ENCODE measurements at regions not wholly inside any gene's neighbourhood (a gene's known extent, or its start where the extent isn't known, plus 50 kb on each side); places are given as distances from the start of the nearest gene placed in this dataset.
"Not testable (repeated sequence)": the region's sequence is repeated elsewhere in the genome, so short reads cannot be mapped to it uniquely, and the experiment has no call there.

DNA sequence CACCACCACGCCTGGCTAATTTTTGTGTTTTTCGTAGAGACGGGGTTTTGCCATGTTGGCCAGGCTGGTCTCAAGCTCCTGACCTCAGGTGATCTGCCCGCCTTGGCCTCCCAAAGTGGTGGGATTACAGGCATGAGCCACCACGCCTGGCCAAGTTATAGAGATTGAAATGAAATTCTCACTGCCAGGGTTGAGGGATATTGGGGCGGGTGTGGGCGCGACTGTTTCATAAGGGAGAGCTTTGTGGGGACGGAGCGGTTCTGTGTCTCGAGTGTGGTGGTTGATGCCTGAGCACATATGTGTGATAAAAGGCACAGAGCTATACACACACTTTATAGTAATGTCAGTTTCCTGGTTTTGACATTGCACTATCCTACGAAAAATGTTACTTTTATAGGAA is 361.0 kb upstream of the HS6ST1 start:
- DNase-seq (ENCODE audit: low read depth); in situ Hi-C loops (cut with HindIII; ENCODE audit: low pct_unique_long_range_greater_than_20kb, low sequenced_read_pairs): not testable (repeated sequence)

DNA sequence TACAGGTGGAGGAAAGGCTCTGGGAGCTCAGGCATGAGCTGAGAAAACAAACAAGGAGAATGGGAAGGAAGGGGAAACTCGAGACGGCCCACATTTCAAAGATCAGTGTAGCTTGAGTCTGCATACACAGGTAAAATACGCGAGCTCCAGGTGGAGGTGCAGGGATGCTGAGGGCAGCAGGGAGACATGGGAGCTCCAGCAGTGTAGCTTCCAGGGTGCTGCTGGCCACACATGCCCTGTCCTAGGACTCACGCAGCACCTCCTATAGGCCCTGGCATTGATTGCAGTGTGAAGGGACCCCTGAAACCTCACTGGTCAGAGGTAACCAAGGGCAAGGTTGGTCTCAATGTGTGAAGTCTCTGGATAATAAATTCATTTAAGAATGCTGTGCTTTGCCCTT is 362.8 kb upstream of the HS6ST1 start:
- no peak for DNase-seq (ENCODE audit: low read depth)
- in situ Hi-C loops (cut with HindIII; ENCODE audit: low pct_unique_long_range_greater_than_20kb, low sequenced_read_pairs), result no loop called here

DNA sequence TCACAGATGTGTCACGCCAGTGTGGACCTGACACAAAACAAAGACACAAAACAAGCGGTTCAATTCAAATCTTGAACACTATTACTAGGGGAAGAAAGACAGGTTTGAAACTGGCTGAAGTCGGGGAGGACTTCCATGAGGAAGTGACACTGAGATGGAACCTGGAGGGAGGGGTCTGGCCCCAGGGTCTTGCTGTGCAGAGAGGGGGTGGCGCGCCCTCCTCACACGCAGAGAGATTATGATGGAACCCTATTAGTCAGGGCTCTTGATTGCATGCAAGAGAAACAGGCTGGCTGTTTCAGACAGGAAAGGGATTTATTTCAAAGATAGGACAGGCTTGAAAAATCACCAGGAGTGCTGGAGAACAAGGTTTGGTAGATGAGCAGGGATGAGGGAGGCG is 363.6 kb upstream of the HS6ST1 start:
- in situ Hi-C loops (cut with HindIII; ENCODE audit: low pct_unique_long_range_greater_than_20kb, low sequenced_read_pairs), result no loop called here
- DNase-seq (ENCODE audit: low read depth), result no peak

DNA sequence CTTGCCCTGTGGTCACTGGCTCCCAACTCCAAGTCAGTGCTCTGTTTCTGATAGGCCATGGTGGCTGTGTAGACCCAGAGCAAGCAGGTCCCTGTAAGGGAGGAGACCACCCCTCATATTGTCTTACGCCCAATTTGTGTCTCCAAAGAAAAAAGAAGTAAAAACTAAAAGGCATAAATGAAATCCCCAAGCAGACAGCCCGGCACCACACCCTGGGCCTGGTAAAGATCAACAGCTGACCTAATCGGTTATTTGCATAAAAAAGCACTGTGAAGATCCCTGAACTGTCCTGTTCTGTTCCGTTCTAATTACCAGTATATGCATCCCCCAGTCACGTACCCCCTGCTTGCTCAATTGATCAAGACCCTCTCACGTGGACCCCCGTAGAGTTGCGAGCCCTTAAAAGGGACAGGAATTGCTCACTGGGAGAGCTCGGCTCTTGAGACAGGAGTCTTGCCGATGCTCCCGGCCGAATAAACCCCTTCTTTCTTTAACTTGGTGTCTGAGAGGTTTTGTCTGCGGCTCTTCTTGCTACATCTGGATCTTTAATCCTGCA is 364.1 kb upstream of the HS6ST1 start:
- in situ Hi-C loops (cut with HindIII; ENCODE audit: low pct_unique_long_range_greater_than_20kb, low sequenced_read_pairs), result no loop called here

DNA sequence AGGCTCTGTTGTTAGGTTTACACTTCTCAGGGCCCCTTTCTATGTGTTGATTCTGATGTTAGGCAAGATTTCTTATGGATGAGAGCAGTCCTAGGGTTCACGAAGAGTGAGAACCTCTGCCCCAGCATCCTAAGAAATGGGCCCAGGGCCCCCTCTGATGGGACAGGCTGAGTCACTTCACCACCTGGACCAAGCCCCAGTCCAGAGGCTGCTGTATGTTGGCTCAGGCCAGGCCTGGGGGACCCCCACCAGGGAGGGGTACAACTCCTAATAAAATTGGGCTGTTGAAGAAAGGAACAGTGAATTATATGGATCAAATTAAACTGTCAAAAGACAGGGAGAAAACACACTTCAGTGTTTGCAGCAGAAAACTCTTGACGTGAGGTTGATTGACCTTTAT is 365.9 kb upstream of the HS6ST1 start:
- in situ Hi-C loops (cut with HindIII; ENCODE audit: low pct_unique_long_range_greater_than_20kb, low sequenced_read_pairs), result no loop called here
- DNase-seq (ENCODE audit: low read depth), result no peak

More for the DNA sequence above, 364.1 kb upstream of the HS6ST1 start:
- no peak for DNase-seq (ENCODE audit: low read depth)

DNA sequence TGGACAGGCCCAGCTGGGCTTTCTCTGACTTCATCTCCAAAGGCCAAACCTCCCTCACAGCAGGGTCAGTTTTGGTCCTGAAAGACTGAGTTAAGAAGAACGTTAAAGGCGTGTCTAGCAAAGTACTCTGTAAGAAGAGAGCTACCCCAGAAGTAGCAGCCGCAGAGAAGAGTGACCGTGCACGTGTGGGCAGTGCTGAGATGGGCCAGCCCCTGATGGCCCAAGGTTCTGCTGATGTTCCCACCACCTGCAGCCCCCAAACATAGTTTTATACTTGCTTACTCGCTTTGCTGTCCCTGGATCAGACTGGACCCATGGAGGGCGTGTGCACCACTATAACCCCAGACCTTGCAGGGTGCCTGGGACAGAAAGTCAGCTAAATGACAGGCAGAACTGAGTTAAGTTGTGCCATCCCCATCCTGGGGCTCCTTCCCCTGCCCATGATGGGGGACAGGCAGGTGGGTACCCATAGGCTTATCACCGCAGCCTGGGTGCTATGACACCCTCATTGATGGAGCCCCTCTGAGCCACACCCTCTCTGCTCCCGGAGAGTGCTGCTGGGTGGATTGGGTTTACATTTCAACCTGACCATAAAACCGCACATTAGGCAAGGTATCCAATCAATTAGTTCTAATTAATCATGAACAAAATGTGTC is 367.3 kb upstream of the HS6ST1 start:
- DNase-seq (ENCODE audit: low read depth), result no peak
- in situ Hi-C loops (cut with HindIII; ENCODE audit: low pct_unique_long_range_greater_than_20kb, low sequenced_read_pairs), result no loop called here

DNA sequence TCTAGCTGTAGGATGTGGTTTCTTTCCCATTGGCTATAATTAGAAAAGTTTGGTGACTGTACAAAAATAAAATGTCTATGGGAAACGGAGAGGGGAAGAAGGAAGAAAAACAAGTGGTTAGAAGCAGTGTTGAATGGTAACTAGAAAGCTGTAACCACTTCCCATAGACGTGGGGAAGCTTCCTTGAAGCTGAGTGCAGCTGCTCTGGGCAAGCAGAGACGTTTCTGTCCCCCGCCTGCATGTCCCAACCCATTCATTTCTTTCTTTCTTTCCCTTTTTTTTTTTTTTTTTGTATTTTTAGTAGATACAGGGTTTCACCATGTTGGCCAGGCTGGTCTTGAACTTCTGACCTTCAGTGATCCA is 367.8 kb upstream of the HS6ST1 start:
- in situ Hi-C loops (cut with HindIII; ENCODE audit: low pct_unique_long_range_greater_than_20kb, low sequenced_read_pairs), result no loop called here
- no peak for DNase-seq (ENCODE audit: low read depth)

DNA sequence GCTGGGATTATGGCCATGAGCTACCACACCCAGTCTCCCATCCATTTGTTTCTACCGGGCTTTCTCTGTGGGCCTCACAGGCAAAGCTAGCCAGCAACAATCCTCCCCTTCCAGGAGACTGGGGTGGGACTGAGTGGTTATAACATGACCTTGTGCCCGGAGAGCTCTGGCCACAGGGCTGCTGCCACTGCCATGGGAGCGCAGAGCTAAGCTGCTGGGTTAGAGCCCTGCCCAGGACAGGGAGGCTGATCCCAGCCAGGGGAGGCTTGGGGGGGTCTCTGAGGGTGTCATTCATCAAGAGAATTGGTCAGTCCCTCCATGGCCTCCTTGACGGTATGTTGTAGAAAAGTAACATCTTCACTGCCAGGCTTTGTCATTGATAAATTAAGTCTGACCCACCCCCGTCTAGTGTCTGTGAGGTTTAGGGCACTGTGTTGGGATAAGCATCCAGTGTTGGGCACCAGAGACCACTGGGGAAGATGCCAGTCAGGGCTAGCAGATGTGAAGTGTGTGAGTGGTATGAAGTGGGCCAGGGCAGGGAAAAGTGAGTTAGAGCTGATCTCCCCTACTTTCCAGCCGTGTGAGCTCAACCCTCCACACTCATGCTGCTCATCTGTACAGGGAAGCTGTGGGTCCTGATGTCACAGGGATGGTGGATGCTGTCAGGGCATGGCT is 368.4 kb upstream of the HS6ST1 start:
- in situ Hi-C loops (cut with HindIII; ENCODE audit: low pct_unique_long_range_greater_than_20kb, low sequenced_read_pairs), result no loop called here

DNA sequence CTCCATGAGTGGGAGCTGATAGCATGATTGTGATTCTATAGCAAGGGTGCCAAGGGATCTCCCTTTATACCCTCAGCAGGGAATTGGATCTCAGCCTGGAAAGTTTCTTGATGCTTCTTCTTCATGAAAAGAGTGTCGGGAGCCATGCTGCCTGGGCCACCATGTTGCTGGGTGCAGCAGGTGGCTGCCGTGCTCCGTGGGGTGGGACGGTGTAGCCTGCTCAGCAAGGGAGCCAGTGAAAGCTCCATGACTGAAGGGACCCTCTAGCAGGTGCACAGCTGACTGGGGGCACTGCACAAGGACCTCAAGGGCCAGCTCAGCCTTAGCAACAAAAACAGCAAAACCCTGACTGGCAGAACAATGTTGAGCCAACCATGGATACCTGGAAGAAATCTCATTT is 368.9 kb upstream of the HS6ST1 start:
- no peak for DNase-seq (ENCODE audit: low read depth)
- in situ Hi-C loops (cut with HindIII; ENCODE audit: low pct_unique_long_range_greater_than_20kb, low sequenced_read_pairs), result no loop called here

More for the DNA sequence above, 368.4 kb upstream of the HS6ST1 start:
- no peak for DNase-seq (ENCODE audit: low read depth)

DNA sequence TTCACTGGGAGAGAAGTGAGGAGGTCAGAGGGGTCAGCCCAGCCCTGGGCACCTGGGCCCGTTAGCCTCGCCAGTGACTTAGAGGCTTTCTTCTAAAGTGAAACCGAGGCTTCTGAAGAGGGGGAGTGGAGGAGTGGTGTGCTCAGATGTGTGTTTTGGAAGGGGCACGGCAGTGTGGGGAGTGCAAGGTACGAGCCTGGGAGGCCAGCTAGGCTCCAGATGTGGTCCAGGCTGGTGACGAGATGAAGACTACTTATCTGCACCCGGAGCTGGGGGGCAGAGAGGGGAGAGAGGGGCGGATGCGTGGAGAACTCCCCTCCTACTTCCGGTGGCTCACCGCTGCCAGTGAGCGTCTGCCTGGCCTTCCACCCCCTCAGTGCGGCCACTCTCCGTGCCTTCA is 371.3 kb upstream of the HS6ST1 start:
- DNase-seq (ENCODE audit: low read depth), result no peak
- in situ Hi-C loops (cut with HindIII; ENCODE audit: low pct_unique_long_range_greater_than_20kb, low sequenced_read_pairs), result no loop called here

DNA sequence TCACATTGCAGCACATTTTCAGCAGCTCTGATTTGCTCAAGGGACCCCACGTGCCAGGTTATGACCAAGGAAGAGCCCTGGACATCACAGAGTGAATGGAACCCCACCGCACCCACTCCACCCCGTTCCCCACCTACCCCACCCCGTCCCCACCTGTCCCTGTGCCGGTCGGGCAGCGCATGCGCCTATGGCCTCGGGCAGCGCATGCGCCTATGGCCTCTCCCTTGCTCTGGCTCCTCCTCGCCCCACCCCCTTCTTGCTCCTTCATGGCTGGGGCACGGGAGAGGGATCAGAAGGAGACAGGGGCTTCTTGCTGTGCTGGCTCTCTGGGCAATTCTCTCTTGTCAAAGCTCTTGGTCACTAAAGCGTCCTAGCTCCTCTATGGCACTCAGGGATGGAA is 371.8 kb upstream of the HS6ST1 start:
- in situ Hi-C loops (cut with HindIII; ENCODE audit: low pct_unique_long_range_greater_than_20kb, low sequenced_read_pairs), result no loop called here
- no peak for DNase-seq (ENCODE audit: low read depth)

DNA sequence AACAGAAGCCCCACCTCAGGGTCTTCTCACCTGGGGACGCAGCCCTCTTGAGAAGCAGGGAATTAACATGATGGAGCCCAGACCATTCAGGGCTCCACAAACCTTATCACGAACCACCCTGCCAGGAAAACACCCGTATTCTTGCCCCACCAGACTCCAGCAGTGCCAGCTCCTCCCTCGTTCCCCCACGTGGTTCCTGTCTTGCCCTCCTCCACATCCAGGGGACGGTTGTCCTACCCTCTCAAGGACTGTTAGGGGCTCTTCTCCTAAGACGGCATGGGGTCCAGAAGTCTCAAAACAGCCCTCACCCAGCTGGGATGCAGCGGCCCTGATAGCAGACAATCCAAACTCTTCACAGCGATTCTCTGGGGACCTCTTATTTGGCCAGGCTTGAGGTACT is 372.2 kb upstream of the HS6ST1 start:
- no peak for DNase-seq (ENCODE audit: low read depth)
- in situ Hi-C loops (cut with HindIII; ENCODE audit: low pct_unique_long_range_greater_than_20kb, low sequenced_read_pairs), result no loop called here

DNA sequence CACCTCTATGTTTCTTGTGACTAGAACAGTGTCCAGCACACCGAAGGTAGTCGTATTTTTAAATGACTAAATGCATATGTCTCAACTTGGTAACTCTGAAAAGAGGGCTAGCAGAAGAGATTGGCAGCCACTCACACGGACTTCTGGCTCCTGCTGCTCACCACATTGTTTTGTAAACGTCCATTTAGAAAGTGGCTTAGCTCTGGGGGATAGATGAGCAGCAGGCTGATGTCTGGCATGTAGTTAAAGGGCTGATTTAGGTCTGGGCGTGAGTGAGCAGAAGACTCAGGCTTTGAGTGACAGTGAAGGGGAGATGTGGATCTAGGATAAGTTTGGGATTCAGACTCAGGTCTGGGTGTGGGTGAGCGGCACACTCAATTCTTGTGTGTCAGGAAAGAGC is 372.9 kb upstream of the HS6ST1 start:
- DNase-seq (ENCODE audit: low read depth), result no peak
- in situ Hi-C loops (cut with HindIII; ENCODE audit: low pct_unique_long_range_greater_than_20kb, low sequenced_read_pairs), result no loop called here

DNA sequence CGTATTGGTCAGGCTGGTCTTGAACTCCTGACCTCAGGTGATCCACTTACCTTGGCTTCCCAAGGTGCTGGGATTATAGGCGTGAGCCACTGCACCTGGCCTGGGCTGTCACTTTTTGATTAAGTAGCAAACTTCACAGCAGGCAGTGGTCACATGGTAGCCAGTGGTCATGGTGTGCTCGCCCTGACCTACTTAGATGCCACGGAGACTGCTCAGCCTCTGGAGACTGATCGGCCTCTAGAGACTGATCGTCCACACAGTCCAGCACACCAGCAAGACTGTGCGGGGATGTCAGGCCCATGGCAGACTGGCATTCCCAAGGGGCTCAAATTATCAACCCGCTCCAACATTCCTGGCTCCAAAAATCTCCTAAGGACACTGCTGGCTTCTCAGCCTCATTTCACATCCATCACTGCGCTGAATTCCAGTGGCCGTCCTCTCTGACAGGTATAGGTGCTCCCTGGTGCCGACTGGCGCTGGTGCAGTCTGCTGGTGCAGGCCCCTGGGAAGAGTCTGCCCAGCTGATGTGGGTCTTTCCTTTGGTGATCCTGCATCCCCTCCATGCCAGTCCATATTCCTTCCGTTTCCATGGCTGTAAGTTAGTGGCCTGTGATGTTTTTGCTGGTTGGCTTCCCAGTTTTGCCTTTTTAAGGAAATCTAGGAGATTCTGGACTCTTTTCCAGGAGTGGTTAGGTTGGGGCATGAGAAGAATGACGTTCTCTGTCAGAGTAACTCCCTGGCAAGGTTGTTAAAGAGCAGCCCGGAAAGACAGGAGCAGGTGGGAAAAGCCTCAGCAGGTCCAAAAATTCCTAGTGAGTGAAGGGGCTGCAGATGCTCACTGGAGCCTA is 374.5 kb upstream of the HS6ST1 start:
- DNase-seq (ENCODE audit: low read depth), result no peak

DNA sequence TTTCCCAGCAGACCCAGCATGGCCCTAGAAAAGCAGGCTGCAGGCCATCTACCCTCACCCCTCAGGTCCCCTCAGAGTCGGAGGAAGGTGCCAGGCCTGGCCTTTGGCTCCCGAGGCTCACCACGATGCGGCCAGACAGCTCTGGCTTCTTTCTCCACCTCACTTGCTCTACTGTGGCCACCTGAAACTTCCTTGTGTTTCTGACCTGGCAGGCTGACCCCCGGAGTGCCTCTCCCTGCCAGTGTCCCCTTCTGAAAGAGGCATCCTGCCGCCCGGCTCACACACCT is 375.0 kb upstream of the HS6ST1 start:
- DNase-seq (ENCODE audit: low read depth), result no peak
- in situ Hi-C loops (cut with HindIII; ENCODE audit: low pct_unique_long_range_greater_than_20kb, low sequenced_read_pairs), result no loop called here

More for the DNA sequence above, 374.5 kb upstream of the HS6ST1 start:
- in situ Hi-C loops (cut with HindIII; ENCODE audit: low pct_unique_long_range_greater_than_20kb, low sequenced_read_pairs), result no loop called here

DNA sequence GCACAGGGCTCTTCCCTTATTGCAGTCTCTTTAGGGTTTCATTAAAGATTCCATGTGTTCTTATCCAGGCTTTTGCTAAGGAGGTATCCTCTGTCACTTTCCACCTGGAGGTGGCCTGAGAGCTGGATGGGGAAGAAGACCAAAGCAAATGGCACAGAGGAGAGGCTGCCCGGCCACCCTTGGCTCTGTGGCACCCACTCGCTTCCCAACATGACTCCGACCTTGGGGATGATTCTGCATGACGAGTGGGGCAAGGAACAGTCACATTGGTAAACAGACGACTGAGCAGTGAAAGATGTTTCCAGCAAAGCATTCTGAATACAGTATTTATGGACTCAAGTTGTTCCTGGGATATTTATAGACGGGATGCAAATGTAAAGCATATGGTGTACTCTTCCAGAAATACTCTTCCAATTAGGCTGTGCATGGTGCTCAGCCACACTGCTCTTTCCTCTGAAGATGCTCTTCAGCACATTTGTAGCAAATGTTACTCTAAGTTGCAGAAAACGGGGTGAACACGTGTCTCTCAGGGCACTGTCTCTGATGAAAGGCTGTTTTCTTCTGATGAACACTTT is 377.1 kb upstream of the HS6ST1 start:
- in situ Hi-C loops (cut with HindIII; ENCODE audit: low pct_unique_long_range_greater_than_20kb, low sequenced_read_pairs), result no loop called here
- no peak for DNase-seq (ENCODE audit: low read depth)

DNA sequence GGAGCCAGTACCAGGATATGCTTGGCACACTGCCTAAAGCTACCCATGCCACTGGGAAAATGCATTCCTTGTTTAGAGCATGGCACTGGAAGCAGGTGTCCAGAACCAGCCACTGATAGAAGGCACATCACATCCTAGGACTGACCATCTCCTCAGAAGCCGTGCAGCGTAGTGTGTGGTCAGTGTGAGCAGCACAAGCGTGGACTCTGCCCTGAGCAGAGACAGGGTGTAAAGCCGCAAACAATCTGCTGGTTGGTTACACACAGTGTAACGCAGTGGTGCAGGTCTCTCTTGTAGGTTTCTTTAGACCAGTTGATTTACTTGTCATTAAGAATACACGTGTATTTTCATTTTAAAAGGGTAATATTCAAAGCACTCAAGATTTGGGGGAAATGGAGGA is 377.8 kb upstream of the HS6ST1 start:
- DNase-seq (ENCODE audit: low read depth), result no peak
- in situ Hi-C loops (cut with HindIII; ENCODE audit: low pct_unique_long_range_greater_than_20kb, low sequenced_read_pairs), result no loop called here

DNA sequence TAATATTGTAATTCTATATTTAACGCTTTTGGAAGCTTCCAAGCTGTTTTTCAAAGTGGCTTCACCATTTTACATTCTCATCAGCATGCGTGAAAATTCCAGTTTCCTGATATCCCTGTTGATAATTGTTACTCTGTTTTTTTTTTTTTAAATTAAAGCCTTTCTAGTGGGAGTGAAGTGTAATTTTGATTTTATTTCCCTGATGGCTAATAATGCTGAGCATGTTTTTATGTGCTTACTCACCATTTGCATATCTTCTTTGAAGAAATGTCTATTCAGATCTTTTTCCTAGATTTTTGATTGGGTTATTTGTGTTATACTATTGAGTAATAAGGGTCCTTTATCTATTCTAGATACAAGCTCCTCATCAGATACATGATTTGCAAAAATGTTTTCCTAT is 382.8 kb upstream of the HS6ST1 start:
- in situ Hi-C loops (cut with HindIII; ENCODE audit: low pct_unique_long_range_greater_than_20kb, low sequenced_read_pairs), result no loop called here
- no peak for DNase-seq (ENCODE audit: low read depth)

DNA sequence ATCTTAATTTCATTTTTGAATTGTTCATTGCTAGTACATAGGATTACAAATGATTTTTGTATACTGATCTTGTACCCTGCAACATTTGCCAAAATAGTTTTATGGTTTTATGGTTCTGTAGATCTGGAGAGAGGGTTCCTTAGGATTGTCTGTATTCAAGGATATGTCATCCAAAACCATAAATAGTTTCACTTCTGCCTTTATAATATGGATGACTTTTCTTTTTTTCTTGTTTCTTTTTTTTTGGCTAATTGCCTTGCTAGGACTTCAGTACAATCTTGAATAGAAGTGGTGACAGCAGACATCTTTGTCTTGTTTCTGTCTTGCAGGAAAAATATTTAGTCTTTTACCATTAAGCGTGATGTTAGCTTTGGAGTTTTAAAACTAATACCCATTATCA is 383.9 kb upstream of the HS6ST1 start:
- no peak for DNase-seq (ENCODE audit: low read depth)
- in situ Hi-C loops (cut with HindIII; ENCODE audit: low pct_unique_long_range_greater_than_20kb, low sequenced_read_pairs), result no loop called here

All from Caki2 (cell line).